ENCODE measurements at regions not wholly inside any gene's neighbourhood (a gene's known extent, or its start where the extent isn't known, plus 50 kb on each side); places are given as distances from the start of the nearest gene placed in this dataset.

DNA sequence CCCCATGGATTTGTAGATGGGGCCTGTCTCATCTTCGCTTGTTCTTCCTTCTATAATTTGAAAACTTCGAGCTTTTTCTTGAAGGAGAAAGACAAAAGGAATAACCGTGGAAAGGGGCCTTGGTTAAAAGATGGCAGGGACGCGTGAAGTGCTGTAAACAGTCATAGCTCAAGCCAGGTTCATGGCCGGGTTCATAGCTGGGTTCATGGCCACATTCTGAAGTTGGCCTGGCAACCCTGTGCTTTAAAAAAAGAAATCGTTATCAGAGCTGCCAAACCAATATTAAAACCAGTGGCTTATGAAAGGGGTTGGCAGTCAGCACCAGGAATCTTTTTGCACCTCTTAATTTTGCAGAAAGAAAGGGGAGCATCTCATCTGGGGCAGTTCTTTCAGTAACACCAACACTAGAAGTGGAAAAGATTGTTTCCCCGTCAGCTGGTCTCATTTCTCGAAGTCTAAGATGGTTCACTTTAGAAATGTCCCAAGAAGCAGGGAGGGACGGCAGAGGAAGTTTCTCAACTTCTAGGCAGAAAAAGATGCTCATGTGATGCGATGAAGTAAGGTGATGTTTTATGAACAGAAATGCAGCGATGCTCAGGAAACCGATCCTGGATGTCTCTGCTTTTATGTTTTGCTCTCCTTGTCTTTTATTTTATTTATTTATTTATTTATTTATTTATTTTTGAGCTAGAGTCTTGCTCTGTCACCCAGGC lies 193.1 kb upstream of the TBX3 start:
- TF ChIP-seq CTCF (IDR thresholded peaks at IDR 0.05 in 4 of 5, conservative IDR thresholded peaks at IDR 0.05 in 1 of 5) (no peak), POLR2A (IDR thresholded peaks at IDR 0.05) (no peak)

All from gastrocnemius medialis (tissue), 4 donors.